ENCODE measurements at regions not wholly inside any gene's neighbourhood (a gene's known extent, or its start where the extent isn't known, plus 50 kb on each side); places are given as distances from the start of the nearest gene placed in this dataset.

DNA sequence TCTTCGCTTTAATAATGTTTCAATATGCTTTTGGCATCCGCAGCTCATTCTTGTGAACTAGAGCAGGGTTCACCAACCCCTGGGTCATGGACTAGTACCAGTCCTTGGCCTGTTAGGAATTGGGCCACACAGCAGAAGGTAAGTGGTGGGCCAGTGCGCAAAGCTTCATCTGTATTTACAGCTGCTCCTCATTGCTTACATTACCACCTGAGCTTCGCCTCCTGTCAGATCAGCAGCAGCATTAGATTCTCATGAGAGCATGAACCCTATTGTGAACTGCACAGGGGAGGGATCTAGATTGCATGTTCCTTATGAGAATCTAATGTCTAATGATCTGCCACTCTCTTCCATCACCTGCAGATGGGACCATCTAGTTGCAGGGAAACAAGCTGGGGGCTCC, 75.5 kb upstream of the GGTLC1 start:
- FAIRE-seq (no peak), DNase-seq (ENCODE audit: insufficient read length) (no peak)
- TF ChIP-seq POLR2A (IDR thresholded peaks at IDR 0.05; ENCODE audit: low read depth, low read length), result no peak
- TF ChIP-seq POLR2AphosphoS5 (IDR thresholded peaks at IDR 0.05; ENCODE audit: low read depth, low read length), result no peak
- no peak for TF ChIP-seq TAF1 (IDR thresholded peaks at IDR 0.05; ENCODE audit: borderline replicate concordance, low read depth, low read length)

DNA sequence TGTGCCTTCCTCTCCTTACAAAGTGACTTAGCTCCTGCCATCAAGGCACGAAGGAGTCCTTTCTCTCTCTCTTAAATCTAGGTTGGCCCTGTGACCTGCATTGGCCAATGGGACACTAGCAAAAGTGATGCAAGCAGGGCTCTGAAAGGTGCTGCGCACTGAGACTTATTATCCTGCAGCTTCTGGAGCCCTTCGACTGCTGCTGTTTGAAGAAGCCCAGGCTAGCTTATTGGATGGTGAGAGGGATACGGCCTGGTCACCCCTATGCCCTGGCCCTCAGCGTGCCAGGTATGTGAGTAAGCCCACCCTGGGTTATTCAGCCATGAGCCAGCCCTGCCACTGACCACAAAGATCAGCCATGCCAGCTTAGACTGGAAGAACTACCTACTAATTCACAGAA, 74.5 kb upstream of the GGTLC1 start:
- TF ChIP-seq POLR2AphosphoS5 (IDR thresholded peaks at IDR 0.05; ENCODE audit: low read depth, low read length) (no peak), POLR2A (IDR thresholded peaks at IDR 0.05; ENCODE audit: low read depth, low read length) (no peak), TAF1 (IDR thresholded peaks at IDR 0.05; ENCODE audit: borderline replicate concordance, low read depth, low read length) (no peak)
- DNase-seq (ENCODE audit: insufficient read length), result no peak
- FAIRE-seq, result no peak

DNA sequence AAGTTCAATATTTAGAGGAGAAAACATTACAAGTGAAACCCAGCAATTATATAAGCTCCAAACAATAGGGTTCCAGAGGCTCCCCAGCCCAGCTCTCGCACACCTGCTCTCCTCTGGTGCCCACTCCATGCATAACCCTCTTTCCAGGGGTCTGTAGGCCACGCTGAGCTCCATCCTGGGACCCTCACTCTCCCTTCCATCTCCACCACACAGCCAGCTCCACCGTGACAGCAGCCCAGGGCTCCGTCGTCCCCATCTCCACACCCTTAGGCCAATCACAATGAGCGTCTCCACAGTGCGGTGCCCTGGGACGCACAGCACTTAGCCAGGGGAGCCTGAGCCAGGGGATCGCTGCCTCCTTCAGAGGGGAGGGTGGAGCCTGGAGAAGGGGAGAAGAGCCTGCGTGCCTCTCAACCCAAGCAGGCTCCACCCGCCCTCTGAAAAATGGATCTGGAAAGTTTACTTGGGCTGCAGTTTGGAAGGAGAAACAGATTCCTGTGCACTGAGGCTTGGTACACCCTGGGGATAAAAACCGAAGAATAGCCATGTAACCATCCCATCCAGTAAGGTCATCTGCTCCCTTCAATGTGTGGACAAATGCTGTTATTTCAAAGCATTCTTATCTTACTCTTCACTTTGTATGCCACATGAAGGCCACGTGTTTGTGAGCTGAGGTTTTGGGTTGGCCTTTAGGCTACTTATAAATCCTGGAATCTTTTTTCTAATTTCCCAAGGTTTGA, 72.4 kb upstream of the GGTLC1 start:
- FAIRE-seq (no peak), DNase-seq (ENCODE audit: insufficient read length) (no peak)
- no peak for TF ChIP-seq POLR2A (IDR thresholded peaks at IDR 0.05; ENCODE audit: low read depth, low read length)
- no peak for TF ChIP-seq POLR2AphosphoS5 (IDR thresholded peaks at IDR 0.05; ENCODE audit: low read depth, low read length)
- TF ChIP-seq TAF1 (IDR thresholded peaks at IDR 0.05; ENCODE audit: borderline replicate concordance, low read depth, low read length), result no peak

DNA sequence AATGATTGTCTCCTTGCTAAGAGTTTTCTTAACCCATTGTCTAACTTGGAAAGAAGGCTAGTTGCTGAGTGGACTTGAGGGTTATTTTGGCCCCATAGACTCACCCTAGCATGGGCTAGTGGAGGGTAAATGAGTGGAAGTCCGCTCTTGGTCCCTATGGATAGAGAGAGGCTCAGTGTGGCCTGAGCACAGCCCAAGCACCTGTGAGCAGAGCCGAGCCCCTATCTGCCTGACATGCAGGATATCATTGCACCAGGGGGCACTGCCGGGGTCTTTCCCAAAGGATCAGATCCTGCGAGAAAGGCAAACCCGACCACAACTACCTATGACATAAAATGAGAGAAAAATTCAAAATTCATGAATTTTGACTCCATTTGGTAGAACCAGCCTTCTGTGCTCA, 70.6 kb upstream of the GGTLC1 start:
- TF ChIP-seq TAF1 (IDR thresholded peaks at IDR 0.05; ENCODE audit: borderline replicate concordance, low read depth, low read length), result no peak
- TF ChIP-seq POLR2A (IDR thresholded peaks at IDR 0.05; ENCODE audit: low read depth, low read length), result no peak
- no peak for TF ChIP-seq POLR2AphosphoS5 (IDR thresholded peaks at IDR 0.05; ENCODE audit: low read depth, low read length)
- DNase-seq (ENCODE audit: insufficient read length), result no peak
- FAIRE-seq, result no peak

DNA sequence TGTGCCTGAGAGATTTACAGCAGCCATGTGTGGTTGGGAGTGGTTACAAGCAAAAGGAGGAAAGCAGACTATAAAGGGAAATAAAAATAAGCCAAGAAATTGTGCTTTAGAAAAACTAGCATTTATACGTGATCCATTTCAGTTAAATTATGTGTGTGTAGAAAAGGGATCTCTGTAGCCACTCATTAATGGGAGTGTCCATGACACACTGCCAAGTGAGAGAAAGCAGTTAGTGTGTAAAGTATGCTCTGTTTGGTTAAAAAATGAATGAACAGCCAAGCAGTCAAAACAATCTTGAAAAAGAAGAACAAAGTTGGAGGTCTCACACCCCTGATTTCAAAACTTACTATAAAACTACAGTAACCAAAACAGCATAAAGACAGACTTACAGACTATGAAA, 67.9 kb upstream of the GGTLC1 start:
- TF ChIP-seq POLR2AphosphoS5 (IDR thresholded peaks at IDR 0.05; ENCODE audit: low read depth, low read length), result no peak
- no peak for TF ChIP-seq POLR2A (IDR thresholded peaks at IDR 0.05; ENCODE audit: low read depth, low read length)
- no peak for TF ChIP-seq TAF1 (IDR thresholded peaks at IDR 0.05; ENCODE audit: borderline replicate concordance, low read depth, low read length)
- FAIRE-seq, result no peak
- DNase-seq (ENCODE audit: insufficient read length), result no peak

DNA sequence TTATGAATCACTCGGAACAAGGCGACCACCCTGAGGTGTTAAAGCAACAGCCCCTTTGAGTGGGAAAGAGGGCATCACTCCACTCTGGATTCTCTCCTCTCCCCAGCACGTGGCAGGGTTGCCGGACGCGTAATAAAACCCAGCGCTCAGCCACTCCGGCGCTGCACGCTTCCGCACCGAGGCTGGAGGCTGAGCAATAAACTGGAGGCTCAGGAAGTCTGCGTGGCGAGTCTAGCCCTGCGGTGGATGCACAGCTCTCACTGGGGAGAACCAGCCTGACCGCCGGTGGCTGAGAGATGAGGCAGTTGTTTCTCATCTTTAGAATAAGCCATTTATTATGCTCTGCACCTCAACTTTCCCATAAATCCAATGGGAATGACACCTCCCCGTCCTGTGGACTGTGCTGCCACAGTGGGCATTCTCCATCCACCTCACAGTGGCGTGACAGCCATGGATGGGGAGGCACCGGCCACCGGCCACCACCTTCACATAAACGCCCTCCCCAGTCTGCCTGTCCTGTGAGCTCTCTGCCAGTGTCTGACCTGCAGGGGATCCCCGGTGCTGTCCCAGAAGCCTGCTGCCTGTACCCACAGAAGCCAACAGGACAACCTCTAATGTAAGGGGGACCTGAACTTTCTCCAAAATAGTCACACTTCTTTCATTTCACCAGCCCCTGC, 64.2 kb upstream of the GGTLC1 start:
- FAIRE-seq, result no peak
- TF ChIP-seq TAF1 (IDR thresholded peaks at IDR 0.05; ENCODE audit: borderline replicate concordance, low read depth, low read length) (no peak), POLR2AphosphoS5 (IDR thresholded peaks at IDR 0.05; ENCODE audit: low read depth, low read length) (no peak), POLR2A (IDR thresholded peaks at IDR 0.05; ENCODE audit: low read depth, low read length) (no peak)
- no peak for DNase-seq (ENCODE audit: insufficient read length)

DNA sequence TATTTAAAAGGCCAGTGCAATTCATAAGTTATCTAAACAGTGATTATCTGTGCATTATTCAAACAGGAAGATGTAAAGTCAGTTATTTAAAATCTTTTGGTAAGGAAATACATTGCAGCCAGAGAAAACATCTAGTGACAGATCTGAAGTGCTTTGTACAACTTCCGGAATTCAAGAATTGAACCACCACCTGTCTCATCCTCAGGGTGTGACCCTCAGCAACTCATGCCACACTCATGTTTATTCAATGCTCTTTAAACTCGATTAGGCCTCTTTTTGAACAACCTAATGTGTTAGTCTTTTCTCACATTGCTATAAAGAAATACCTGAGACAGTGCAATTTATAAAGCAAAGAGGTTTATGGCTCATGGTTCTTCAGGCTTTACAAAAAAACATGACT, 62.6 kb upstream of the GGTLC1 start:
- FAIRE-seq (no peak), DNase-seq (ENCODE audit: insufficient read length) (no peak)
- TF ChIP-seq POLR2A (IDR thresholded peaks at IDR 0.05; ENCODE audit: low read depth, low read length), result no peak
- TF ChIP-seq TAF1 (IDR thresholded peaks at IDR 0.05; ENCODE audit: borderline replicate concordance, low read depth, low read length), result no peak
- TF ChIP-seq POLR2AphosphoS5 (IDR thresholded peaks at IDR 0.05; ENCODE audit: low read depth, low read length), result no peak

DNA sequence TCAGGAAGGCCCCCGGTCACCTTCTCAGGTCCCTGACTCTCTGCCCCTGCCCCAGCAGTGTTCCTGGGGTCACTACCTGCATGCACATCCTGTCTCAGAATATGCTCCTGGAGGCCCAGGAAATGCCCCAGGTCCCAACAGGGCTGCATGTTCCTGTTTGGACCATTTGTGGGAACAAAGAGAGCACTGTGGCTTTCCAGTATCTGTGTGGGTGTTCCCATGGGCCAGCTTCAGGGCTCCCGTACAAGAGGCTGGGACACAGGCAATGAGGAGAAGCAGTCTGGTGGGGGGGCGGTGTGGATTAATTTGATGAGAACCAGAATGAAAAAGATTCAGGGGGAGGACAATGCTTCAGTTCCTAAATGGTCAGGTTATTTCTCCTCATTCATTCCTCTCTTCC, 61.5 kb upstream of the GGTLC1 start:
- no peak for DNase-seq (ENCODE audit: insufficient read length)
- TF ChIP-seq POLR2AphosphoS5 (IDR thresholded peaks at IDR 0.05; ENCODE audit: low read depth, low read length), result no peak
- no peak for TF ChIP-seq TAF1 (IDR thresholded peaks at IDR 0.05; ENCODE audit: borderline replicate concordance, low read depth, low read length)
- no peak for TF ChIP-seq POLR2A (IDR thresholded peaks at IDR 0.05; ENCODE audit: low read depth, low read length)
- no peak for FAIRE-seq

DNA sequence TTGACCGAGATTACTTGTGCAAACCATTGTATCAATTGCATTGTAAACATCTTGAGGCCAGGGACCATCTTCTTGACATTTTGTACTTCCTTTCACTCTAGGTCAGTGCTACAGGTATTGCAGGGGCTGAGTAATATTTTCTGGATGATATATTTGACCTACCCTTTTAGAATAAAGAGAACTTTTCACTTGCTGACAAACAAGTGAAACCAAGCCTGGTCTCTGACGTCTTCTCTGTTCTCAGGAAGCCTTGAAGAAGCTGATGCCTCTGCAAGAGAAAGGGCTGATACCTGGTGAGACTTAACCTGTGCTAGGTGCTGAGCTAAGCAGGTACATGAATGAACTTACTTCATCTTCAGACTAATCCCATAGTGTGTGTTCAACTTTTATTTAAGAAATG, 60.5 kb upstream of the GGTLC1 start:
- no peak for DNase-seq (ENCODE audit: insufficient read length)

DNA sequence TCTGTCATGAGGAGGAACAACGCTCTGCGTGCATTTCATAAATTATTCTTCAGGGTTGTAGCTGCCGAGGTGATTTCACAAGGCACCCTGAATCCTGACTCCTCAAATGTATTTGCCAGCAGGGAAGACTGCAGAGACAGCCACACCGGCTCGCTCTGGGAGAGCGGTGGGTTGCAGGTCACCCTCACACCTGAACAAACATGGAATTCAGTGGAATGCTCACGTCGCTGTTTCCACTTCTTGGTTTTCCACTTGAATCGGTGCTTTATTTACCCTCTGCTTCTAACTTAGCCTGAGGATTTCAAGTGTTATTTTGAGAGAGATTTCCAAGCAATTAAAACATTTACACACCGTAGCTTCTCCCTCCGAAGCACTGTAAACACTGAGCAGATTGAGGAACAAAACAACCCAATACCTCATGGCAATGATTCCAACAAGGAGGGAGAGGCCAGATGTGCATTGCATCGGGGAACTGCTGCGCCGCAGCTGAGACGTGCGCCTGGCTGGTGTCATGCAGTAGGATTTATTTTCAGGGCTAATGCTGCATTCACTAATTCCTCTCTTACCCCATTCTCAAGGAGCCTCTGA, 59.5 kb upstream of the GGTLC1 start:
- TF ChIP-seq POLR2A (IDR thresholded peaks at IDR 0.05; ENCODE audit: low read depth, low read length), result no peak
- no peak for TF ChIP-seq TAF1 (IDR thresholded peaks at IDR 0.05; ENCODE audit: borderline replicate concordance, low read depth, low read length)
- TF ChIP-seq POLR2AphosphoS5 (IDR thresholded peaks at IDR 0.05; ENCODE audit: low read depth, low read length), result no peak
- DNase-seq (ENCODE audit: insufficient read length) (no peak), FAIRE-seq (no peak)

More for the DNA sequence above, 60.5 kb upstream of the GGTLC1 start:
- TF ChIP-seq TAF1 (IDR thresholded peaks at IDR 0.05; ENCODE audit: borderline replicate concordance, low read depth, low read length) (no peak), POLR2AphosphoS5 (IDR thresholded peaks at IDR 0.05; ENCODE audit: low read depth, low read length) (no peak), POLR2A (IDR thresholded peaks at IDR 0.05; ENCODE audit: low read depth, low read length) (no peak)
- FAIRE-seq, result no peak

DNA sequence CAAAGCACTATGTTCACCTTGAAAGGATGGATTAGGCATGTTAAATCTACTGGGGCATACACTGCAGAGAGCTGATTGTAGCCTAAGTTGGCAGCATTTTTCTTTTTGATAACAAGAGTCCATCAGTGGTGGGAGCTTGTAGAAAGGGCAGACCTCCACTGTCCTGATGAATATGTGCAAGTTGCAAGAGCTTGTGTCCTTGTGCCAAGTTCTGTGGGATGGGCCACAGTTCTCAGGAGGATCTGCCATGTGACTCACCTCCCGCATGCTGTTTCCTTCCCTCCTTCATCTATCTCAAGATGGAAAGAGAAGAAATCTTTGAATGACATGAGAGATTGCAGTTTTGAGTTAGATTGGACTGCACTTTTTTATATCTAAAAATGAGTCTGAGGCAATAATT, 58.3 kb upstream of the GGTLC1 start:
- FAIRE-seq (no peak), DNase-seq (ENCODE audit: insufficient read length) (no peak)
- TF ChIP-seq POLR2AphosphoS5 (IDR thresholded peaks at IDR 0.05; ENCODE audit: low read depth, low read length) (no peak), POLR2A (IDR thresholded peaks at IDR 0.05; ENCODE audit: low read depth, low read length) (no peak), TAF1 (IDR thresholded peaks at IDR 0.05; ENCODE audit: borderline replicate concordance, low read depth, low read length) (no peak)
